Neural progenitor cell (in vitro differentiated cells): ENCODE measurements at regions not wholly inside any gene's neighbourhood (a gene's known extent, or its start where the extent isn't known, plus 50 kb on each side); places are given as distances from the start of the nearest gene placed in this dataset.

Experiments
- DNase-seq: peaks from one replicate; pipeline ENCODE4 v3.0.0-alpha.2; 2016; ENCODE audit warnings: low spot score
- H2AFZ ChIP-seq: fragments of 200-600 bp; sonication (generic); replicated peaks from 2 replicates; pipeline ENCODE4 v1.6.1; 2016; ENCODE audit warnings: antibody characterized with exemption
- H3F3A ChIP-seq: fragments of 200-600 bp; sonication (generic); 2 replicates; pipeline ENCODE4 v1.6.1; 2016; ENCODE audit warnings: antibody characterized with exemption, low read depth
- H3K27ac ChIP-seq: fragments of 200-600 bp; sonication (generic); 2 replicates; pipeline ENCODE4 v1.5.1; 2016; ENCODE audit warnings: mild to moderate bottlenecking
- H3K27me3 ChIP-seq: fragments of 200-600 bp; sonication (generic); 2 replicates; pipeline ENCODE4 v1.6.1; 2016; ENCODE audit warnings: mild to moderate bottlenecking, moderate library complexity
- H3K36me3 ChIP-seq: fragments of 200-600 bp; sonication (generic); 2 replicates; pipeline ENCODE4 v1.5.1; 2016
- H3K4me1 ChIP-seq: fragments of 200-600 bp; sonication (generic); 2 replicates; pipeline ENCODE4 v1.6.1; 2016; ENCODE audit warnings: mixed run types
- H3K4me2 ChIP-seq: fragments of 200-600 bp; sonication (generic); 2 replicates; pipeline ENCODE4 v1.6.1; 2016
- H3K4me3 ChIP-seq: fragments of 200-600 bp; sonication (generic); 2 replicates; pipeline ENCODE4 v1.5.1; 2016
- H3K79me2 ChIP-seq: fragments of 200-600 bp; sonication (generic); 2 replicates; pipeline ENCODE4 v1.6.1; 2016; ENCODE audit warnings: low read depth
- H3K9ac ChIP-seq: fragments of 200-600 bp; sonication (generic); 2 replicates; pipeline ENCODE4 v1.6.1; 2016
- H3K9me3 ChIP-seq: fragments of 200-600 bp; sonication (generic); 2 replicates; pipeline ENCODE4 v1.5.1; 2016; ENCODE audit warnings: low read depth
- H4K20me1 ChIP-seq: fragments of 200-600 bp; sonication (generic); 2 replicates; pipeline ENCODE4 v1.6.1; 2016; ENCODE audit warnings: low read depth
- H3K27ac Mint-ChIP-seq: 3 replicates; pipeline ENCODE4 v1.8.0; 2021; ENCODE audit warnings: mixed read lengths
- H3K27me3 Mint-ChIP-seq: 2 replicates; pipeline ENCODE4 v1.8.0; 2022; ENCODE audit warnings: low read depth, mild to moderate bottlenecking, inconsistent platforms, moderate library complexity, mixed read lengths; ENCODE audit not compliant: insufficient read depth
- H3K36me3 Mint-ChIP-seq: 3 replicates; pipeline ENCODE4 v1.8.0; 2021; ENCODE audit warnings: mixed read lengths
- H3K4me1 Mint-ChIP-seq: 3 replicates; pipeline ENCODE4 v1.8.0; 2021; ENCODE audit warnings: mixed read lengths
- H3K4me3 Mint-ChIP-seq: 3 replicates; pipeline ENCODE4 v1.8.0; 2021; ENCODE audit warnings: mild to moderate bottlenecking, moderate library complexity, mixed read lengths
- H3K9me3 Mint-ChIP-seq: 3 replicates; pipeline ENCODE4 v1.8.0; 2020; ENCODE audit warnings: mixed read lengths
- EZH2 ChIP-seq: fragments of 200-600 bp; sonication (generic); IDR thresholded peaks from 2 replicates; pipeline ENCODE4 v1.6.1; 2017; ENCODE audit warnings: antibody characterized with exemption, mild to moderate bottlenecking, moderate library complexity
- EZH2phosphoT487 ChIP-seq: fragments of 200-600 bp; sonication (generic); IDR thresholded peaks from 2 replicates; pipeline ENCODE4 v1.6.1; 2017; ENCODE audit warnings: antibody characterized with exemption
- TF ChIP-seq, protein P1 (sequence below): fragments of 200-600 bp; sonication (generic); IDR thresholded peaks from 2 replicates; pipeline ENCODE4 v1.5.1; 2017; ENCODE audit warnings: antibody characterized with exemption, mild to moderate bottlenecking

DNA sequence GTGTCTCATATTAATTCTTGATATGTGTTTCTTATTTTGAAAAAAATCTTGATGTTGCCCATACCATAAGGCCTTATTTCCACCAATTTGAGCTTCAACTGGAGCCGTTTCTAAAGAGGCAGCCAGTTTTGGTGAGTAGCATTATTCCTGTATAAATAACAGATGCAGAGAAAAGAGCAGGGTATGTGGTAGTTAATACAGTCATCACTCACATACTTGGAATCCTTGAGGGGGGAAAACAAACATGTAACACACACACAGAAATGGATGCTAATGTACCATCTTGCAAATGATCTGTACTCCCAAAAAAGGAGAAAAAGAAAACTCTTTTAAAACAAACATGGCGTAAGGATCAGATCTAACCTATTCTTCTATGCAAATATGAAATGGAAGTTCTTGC lies 389.7 kb downstream of the GPM6A start:
- TF ChIP-seq EZH2phosphoT487 (no peak), EZH2 (no peak)
- TF ChIP-seq, protein P1, sequence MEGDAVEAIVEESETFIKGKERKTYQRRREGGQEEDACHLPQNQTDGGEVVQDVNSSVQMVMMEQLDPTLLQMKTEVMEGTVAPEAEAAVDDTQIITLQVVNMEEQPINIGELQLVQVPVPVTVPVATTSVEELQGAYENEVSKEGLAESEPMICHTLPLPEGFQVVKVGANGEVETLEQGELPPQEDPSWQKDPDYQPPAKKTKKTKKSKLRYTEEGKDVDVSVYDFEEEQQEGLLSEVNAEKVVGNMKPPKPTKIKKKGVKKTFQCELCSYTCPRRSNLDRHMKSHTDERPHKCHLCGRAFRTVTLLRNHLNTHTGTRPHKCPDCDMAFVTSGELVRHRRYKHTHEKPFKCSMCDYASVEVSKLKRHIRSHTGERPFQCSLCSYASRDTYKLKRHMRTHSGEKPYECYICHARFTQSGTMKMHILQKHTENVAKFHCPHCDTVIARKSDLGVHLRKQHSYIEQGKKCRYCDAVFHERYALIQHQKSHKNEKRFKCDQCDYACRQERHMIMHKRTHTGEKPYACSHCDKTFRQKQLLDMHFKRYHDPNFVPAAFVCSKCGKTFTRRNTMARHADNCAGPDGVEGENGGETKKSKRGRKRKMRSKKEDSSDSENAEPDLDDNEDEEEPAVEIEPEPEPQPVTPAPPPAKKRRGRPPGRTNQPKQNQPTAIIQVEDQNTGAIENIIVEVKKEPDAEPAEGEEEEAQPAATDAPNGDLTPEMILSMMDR: no peak
- H3K9me3 ChIP-seq: no peaks in the 10 kb centered on the region

DNA sequence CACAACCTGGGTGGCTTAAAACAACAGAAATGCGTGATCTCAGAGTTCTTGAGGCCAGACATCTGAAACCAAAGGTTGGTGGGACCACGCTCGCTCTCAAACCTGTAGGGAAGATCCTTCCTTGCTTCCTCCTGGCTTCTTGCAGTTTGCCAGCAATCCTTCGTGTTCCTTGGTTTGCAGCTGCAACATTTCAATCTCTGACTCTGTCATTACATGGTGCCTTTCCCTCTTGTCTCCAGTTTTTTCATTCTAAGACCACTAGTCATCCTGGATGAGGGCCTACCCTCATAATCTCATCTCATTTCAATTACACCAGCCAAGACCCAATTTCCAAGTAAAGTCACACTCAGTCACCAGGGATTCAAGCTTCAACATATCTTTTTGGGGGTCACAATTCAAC lies 388.0 kb downstream of the GPM6A start:
- Histone ChIP-seq H3K4me2 (no peak overlapping the region), H3K4me3 (no peak overlapping the region), H4K20me1 (no peaks in the 10 kb centered on the region), H3K9ac (no peak overlapping the region), H3K79me2 (no peaks in the 10 kb centered on the region), H3K27me3 (no peaks in the 10 kb centered on the region), H3K36me3 (no peaks in the 10 kb centered on the region), H3K4me1 (no peaks in the 10 kb centered on the region), H3K9me3 (no peaks in the 10 kb centered on the region), H3F3A (no peaks in the 10 kb centered on the region), H3K27ac (no peak overlapping the region), H2AFZ (no peak overlapping the region)
- H3K36me3 Mint-ChIP-seq: peaks cover 2% of the 10 kb centered on the region
- H3K4me3 Mint-ChIP-seq: no peak overlapping the region
- TF ChIP-seq, protein P1: no peak
- TF ChIP-seq EZH2 (no peak), EZH2phosphoT487 (no peak)
- H3K27me3 Mint-ChIP-seq: peaks cover 6% of the 10 kb centered on the region
- H3K9me3 Mint-ChIP-seq: peaks cover 2% of the 10 kb centered on the region
- H3K4me1 Mint-ChIP-seq: peaks cover 25% of the 10 kb centered on the region
- DNase-seq: no peak
- H3K27ac Mint-ChIP-seq: no peak overlapping the region

More for the DNA sequence above, 389.7 kb downstream of the GPM6A start:
- no peaks in the 10 kb centered on the region for H3F3A ChIP-seq
- H3K4me3 ChIP-seq: no peak overlapping the region
- DNase-seq: no peak
- H3K27ac ChIP-seq: no peak overlapping the region
- H3K4me1 ChIP-seq: no peaks in the 10 kb centered on the region
- peaks cover 3% of the 10 kb centered on the region for H3K27me3 Mint-ChIP-seq
- no peak overlapping the region for H3K4me2 ChIP-seq
- no peak overlapping the region for H3K4me3 Mint-ChIP-seq
- H3K36me3 ChIP-seq: no peaks in the 10 kb centered on the region
- peaks cover 2% of the 10 kb centered on the region for H3K9me3 Mint-ChIP-seq
- no peak overlapping the region for H3K27ac Mint-ChIP-seq
- H3K4me1 Mint-ChIP-seq: peaks cover 33% of the 10 kb centered on the region
- peaks cover 2% of the 10 kb centered on the region for H3K36me3 Mint-ChIP-seq
- no peaks in the 10 kb centered on the region for H4K20me1 ChIP-seq
- H3K27me3 ChIP-seq: no peaks in the 10 kb centered on the region
- no peak overlapping the region for H2AFZ ChIP-seq
- H3K9ac ChIP-seq: no peak overlapping the region
- H3K79me2 ChIP-seq: no peaks in the 10 kb centered on the region

DNA sequence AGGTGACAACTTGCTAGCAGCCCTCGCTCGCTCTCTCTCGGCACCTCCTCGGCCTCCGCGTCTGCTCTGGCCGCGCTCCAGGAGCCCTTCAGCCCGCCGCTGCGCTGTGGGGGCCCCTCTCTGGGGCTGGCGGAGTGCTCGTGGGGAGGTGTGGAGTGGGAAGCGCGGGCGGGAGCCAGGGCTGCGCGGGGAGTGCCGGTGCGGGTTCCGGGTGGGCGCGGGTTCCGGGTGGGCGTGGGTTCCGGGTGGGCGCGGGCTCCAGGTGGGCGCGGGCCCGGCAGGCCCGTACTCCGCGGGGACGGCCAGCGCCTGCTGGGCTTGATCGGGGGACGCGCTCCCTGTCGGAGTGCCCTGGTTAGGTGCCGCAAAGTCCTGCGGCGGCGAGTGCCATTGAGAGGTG lies 384.3 kb downstream of the GPM6A start:
- Mint-ChIP-seq H3K4me1 (peaks cover 25% of the 10 kb centered on the region), H3K27ac (no peak overlapping the region), H3K27me3 (peaks cover 3% of the 10 kb centered on the region), H3K9me3 (peaks cover 2% of the 10 kb centered on the region), H3K4me3 (no peak overlapping the region), H3K36me3 (peaks cover 2% of the 10 kb centered on the region)
- Histone ChIP-seq H3K4me1 (no peaks in the 10 kb centered on the region), H3K4me3 (no peak overlapping the region), H3K9me3 (no peaks in the 10 kb centered on the region), H3K36me3 (no peaks in the 10 kb centered on the region), H2AFZ (no peak overlapping the region), H4K20me1 (no peaks in the 10 kb centered on the region), H3K9ac (no peak overlapping the region), H3F3A (no peaks in the 10 kb centered on the region), H3K27ac (no peak overlapping the region), H3K4me2 (no peak overlapping the region), H3K79me2 (no peaks in the 10 kb centered on the region), H3K27me3 (no peaks in the 10 kb centered on the region)
- no peak for DNase-seq
- TF ChIP-seq, protein P1: no peak
- TF ChIP-seq EZH2phosphoT487: no peak
- TF ChIP-seq EZH2: no peak
